ENCODE measurements at regions not wholly inside any gene's neighbourhood (a gene's known extent, or its start where the extent isn't known, plus 50 kb on each side); places are given as distances from the start of the nearest gene placed in this dataset.
"Not testable (repeated sequence)": the region's sequence is repeated elsewhere in the genome, so short reads cannot be mapped to it uniquely, and the experiment has no call there.

- DNase-seq (ENCODE audit: low read depth): peak; percentile 76
- no peak overlapping the region for H3K4me3 ChIP-seq (replicated peaks; ENCODE audit: low read depth, low read length)
- TF ChIP-seq, protein P1, sequence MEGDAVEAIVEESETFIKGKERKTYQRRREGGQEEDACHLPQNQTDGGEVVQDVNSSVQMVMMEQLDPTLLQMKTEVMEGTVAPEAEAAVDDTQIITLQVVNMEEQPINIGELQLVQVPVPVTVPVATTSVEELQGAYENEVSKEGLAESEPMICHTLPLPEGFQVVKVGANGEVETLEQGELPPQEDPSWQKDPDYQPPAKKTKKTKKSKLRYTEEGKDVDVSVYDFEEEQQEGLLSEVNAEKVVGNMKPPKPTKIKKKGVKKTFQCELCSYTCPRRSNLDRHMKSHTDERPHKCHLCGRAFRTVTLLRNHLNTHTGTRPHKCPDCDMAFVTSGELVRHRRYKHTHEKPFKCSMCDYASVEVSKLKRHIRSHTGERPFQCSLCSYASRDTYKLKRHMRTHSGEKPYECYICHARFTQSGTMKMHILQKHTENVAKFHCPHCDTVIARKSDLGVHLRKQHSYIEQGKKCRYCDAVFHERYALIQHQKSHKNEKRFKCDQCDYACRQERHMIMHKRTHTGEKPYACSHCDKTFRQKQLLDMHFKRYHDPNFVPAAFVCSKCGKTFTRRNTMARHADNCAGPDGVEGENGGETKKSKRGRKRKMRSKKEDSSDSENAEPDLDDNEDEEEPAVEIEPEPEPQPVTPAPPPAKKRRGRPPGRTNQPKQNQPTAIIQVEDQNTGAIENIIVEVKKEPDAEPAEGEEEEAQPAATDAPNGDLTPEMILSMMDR (IDR thresholded peaks at IDR 0.05; ENCODE audit: low read length, missing control alignments): no peak
Measured at GRCh38 chr1:66476774-66477173, 57.2 kb upstream of the SGIP1 start.

GRCh38 chr1:66478116-66478515 lies 55.8 kb upstream of the SGIP1 start:
- DNase-seq (ENCODE audit: low read depth): peak; percentile 68
- no peak overlapping the region for H3K4me3 ChIP-seq (replicated peaks; ENCODE audit: low read depth, low read length)
- TF ChIP-seq, protein P1 (IDR thresholded peaks at IDR 0.05; ENCODE audit: low read length, missing control alignments): no peak

DNA sequence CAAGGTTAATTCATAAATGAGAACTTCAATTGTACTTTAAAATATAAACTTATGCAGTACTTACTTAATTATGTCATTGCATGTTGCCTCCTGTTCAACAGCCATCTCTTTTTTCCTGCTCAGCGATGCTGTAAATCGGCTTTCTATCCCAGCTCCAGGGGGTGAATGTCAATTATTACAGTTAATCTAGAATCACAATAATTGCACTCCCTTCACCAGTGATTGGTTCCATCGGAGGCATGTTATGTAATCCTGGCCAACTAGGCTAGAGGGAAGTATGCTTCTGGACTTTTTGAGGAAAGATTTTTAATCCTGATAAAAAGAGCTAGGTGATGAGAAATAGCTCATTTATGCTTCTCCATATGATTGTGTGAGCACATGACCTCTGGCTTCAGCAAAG lies 53.8 kb upstream of the SGIP1 start:
- TF ChIP-seq, protein P1 (IDR thresholded peaks at IDR 0.05; ENCODE audit: low read length, missing control alignments): no peak
- no peak for DNase-seq (ENCODE audit: low read depth)
- H3K4me3 ChIP-seq (replicated peaks; ENCODE audit: low read depth, low read length): no peak overlapping the region

GRCh38 chr1:66481215-66481614 lies 52.7 kb upstream of the SGIP1 start:
- not testable (repeated sequence) for DNase-seq (ENCODE audit: low read depth); H3K4me3 ChIP-seq (replicated peaks; ENCODE audit: low read depth, low read length)
